ENCODE measurements at regions not wholly inside any gene's neighbourhood (a gene's known extent, or its start where the extent isn't known, plus 50 kb on each side); places are given as distances from the start of the nearest gene placed in this dataset.

GRCh38 chr6:100136590-100136989, 142.6 kb upstream of the MCHR2 start:
- TF ChIP-seq, protein P1, sequence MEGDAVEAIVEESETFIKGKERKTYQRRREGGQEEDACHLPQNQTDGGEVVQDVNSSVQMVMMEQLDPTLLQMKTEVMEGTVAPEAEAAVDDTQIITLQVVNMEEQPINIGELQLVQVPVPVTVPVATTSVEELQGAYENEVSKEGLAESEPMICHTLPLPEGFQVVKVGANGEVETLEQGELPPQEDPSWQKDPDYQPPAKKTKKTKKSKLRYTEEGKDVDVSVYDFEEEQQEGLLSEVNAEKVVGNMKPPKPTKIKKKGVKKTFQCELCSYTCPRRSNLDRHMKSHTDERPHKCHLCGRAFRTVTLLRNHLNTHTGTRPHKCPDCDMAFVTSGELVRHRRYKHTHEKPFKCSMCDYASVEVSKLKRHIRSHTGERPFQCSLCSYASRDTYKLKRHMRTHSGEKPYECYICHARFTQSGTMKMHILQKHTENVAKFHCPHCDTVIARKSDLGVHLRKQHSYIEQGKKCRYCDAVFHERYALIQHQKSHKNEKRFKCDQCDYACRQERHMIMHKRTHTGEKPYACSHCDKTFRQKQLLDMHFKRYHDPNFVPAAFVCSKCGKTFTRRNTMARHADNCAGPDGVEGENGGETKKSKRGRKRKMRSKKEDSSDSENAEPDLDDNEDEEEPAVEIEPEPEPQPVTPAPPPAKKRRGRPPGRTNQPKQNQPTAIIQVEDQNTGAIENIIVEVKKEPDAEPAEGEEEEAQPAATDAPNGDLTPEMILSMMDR (conservative IDR thresholded peaks at IDR 0.05; ENCODE audit: low read depth, low read length): no peak
- TF ChIP-seq EZH2 (IDR thresholded peaks at IDR 0.05; ENCODE audit: borderline replicate concordance, low read depth, low read length, poor library complexity, severe bottlenecking): no peak

All from A673 (cell line).